ENCODE measurements at regions not wholly inside any gene's neighbourhood (a gene's known extent, or its start where the extent isn't known, plus 50 kb on each side); places are given as distances from the start of the nearest gene placed in this dataset.

DNA sequence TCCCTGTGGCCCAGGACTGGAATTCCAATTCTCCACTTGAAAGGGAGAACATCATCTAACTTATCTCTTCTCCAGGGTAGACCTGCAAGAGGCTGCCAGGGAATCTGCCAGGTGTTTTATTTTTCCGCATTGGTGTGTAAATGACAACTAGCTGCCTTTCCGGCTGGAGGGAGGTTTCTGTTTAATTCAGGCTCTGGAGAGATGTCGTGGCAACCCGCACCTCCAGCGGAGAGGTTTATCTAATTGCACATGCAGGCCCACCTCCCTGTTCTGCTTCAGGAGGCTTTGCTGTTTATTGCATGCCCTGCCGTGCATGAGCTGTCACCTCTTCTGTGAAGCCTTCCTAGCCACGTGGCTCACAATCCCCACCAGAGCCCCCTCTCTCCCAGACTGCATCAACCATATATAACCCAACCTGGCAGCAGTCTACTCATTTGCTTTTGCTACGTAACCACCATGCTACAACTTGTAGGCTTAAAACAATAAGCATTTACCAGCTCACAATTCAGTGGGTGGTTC lies 151.6 kb downstream of the C1orf94 start:
- CTCF ChIA-PET (ENCODE audit: low intra/inter-chr PET ratio), result no interaction called here
- POLR2A ChIA-PET, result interaction anchor here (0.6 kb wide), 1 partner anchor 58 kb away, joined by 3 read pairs; no protein-coding TSS in a partner anchor
- 0% methylated on average over 8 of the region's 8 CpGs for WGBS (ENCODE audit: insufficient coverage, low coverage, missing lambda C conversion rate)
- no peak for ATAC-seq
- no peaks in the 10 kb centered on the region for H3K36me3 ChIP-seq (ENCODE audit: control insufficient read depth, insufficient read depth, low read length)
- no peak overlapping the region for H3K9ac ChIP-seq (ENCODE audit: insufficient read depth in 1 of 2, low read depth in 2 of 2, low read length in 2 of 2)
- no peak overlapping the region for H3K27ac ChIP-seq (ENCODE audit: extremely low read depth, low read depth, low read length)
- H4K20me1 ChIP-seq (replicated peaks; ENCODE audit: control insufficient read depth, insufficient read depth, low read length), result no peaks in the 10 kb centered on the region
- no peak overlapping the region for H2AFZ ChIP-seq (ENCODE audit: low read depth, low read length)
- TF ChIP-seq, protein P1, sequence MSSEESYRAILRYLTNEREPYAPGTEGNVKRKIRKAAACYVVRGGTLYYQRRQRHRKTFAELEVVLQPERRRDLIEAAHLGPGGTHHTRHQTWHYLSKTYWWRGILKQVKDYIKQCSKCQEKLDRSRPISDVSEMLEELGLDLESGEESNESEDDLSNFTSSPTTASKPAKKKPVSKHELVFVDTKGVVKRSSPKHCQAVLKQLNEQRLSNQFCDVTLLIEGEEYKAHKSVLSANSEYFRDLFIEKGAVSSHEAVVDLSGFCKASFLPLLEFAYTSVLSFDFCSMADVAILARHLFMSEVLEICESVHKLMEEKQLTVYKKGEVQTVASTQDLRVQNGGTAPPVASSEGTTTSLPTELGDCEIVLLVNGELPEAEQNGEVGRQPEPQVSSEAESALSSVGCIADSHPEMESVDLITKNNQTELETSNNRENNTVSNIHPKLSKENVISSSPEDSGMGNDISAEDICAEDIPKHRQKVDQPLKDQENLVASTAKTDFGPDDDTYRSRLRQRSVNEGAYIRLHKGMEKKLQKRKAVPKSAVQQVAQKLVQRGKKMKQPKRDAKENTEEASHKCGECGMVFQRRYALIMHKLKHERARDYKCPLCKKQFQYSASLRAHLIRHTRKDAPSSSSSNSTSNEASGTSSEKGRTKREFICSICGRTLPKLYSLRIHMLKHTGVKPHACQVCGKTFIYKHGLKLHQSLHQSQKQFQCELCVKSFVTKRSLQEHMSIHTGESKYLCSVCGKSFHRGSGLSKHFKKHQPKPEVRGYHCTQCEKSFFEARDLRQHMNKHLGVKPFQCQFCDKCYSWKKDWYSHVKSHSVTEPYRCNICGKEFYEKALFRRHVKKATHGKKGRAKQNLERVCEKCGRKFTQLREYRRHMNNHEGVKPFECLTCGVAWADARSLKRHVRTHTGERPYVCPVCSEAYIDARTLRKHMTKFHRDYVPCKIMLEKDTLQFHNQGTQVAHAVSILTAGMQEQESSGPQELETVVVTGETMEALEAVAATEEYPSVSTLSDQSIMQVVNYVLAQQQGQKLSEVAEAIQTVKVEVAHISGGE (CRISPR knock-in tag; IDR thresholded peaks at IDR 0.05), result no peak
- TF ChIP-seq HNRNPL (IDR thresholded peaks at IDR 0.05; ENCODE audit: low read depth, low read length), result no peak
- TF ChIP-seq POLR2AphosphoS2 (IDR thresholded peaks at IDR 0.05; ENCODE audit: low read length), result no peak
- TF ChIP-seq, protein P2, sequence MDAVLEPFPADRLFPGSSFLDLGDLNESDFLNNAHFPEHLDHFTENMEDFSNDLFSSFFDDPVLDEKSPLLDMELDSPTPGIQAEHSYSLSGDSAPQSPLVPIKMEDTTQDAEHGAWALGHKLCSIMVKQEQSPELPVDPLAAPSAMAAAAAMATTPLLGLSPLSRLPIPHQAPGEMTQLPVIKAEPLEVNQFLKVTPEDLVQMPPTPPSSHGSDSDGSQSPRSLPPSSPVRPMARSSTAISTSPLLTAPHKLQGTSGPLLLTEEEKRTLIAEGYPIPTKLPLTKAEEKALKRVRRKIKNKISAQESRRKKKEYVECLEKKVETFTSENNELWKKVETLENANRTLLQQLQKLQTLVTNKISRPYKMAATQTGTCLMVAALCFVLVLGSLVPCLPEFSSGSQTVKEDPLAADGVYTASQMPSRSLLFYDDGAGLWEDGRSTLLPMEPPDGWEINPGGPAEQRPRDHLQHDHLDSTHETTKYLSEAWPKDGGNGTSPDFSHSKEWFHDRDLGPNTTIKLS (IDR thresholded peaks at IDR 0.05; ENCODE audit: borderline replicate concordance, low read depth), result no peak
- TF ChIP-seq, protein P3, sequence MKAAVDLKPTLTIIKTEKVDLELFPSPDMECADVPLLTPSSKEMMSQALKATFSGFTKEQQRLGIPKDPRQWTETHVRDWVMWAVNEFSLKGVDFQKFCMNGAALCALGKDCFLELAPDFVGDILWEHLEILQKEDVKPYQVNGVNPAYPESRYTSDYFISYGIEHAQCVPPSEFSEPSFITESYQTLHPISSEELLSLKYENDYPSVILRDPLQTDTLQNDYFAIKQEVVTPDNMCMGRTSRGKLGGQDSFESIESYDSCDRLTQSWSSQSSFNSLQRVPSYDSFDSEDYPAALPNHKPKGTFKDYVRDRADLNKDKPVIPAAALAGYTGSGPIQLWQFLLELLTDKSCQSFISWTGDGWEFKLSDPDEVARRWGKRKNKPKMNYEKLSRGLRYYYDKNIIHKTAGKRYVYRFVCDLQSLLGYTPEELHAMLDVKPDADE (conservative IDR thresholded peaks at IDR 0.05; ENCODE audit: control insufficient read depth, low read depth, low read length), result no peak
- TF ChIP-seq, protein P4, sequence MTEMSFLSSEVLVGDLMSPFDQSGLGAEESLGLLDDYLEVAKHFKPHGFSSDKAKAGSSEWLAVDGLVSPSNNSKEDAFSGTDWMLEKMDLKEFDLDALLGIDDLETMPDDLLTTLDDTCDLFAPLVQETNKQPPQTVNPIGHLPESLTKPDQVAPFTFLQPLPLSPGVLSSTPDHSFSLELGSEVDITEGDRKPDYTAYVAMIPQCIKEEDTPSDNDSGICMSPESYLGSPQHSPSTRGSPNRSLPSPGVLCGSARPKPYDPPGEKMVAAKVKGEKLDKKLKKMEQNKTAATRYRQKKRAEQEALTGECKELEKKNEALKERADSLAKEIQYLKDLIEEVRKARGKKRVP (CRISPR knock-in tag; IDR thresholded peaks at IDR 0.05), result no peak
- DNase-seq (ENCODE audit: extremely low read depth in 1 of 4, low spot score in 3 of 4), result no peak
- no peak for FAIRE-seq
- H3K27me3 ChIP-seq (ENCODE audit: control insufficient read depth in 2 of 2, insufficient read depth in 2 of 2, low read length in 2 of 2), result peaks cover 3 to 9% of the 10 kb centered on the region in 2 experiments; a peak in 3 of 5 replicates
- H3K9me3 ChIP-seq (replicated peaks; ENCODE audit: control insufficient read depth, insufficient read depth, low read depth, low read length), result no peaks in the 10 kb centered on the region
- no peak overlapping the region for H3K4me3 ChIP-seq
- peaks cover 3% of the 10 kb centered on the region for H3K9me1 ChIP-seq (ENCODE audit: control insufficient read depth, insufficient read depth, low read length)
- H3K79me2 ChIP-seq (ENCODE audit: control insufficient read depth, insufficient read depth, low read length), result no peaks in the 10 kb centered on the region
- intact Hi-C loops (cut with micrococcal nuclease) (no loop called here), in situ Hi-C loops (cut with MboI) (no loop called here)
- H3K4me1 ChIP-seq (replicated peaks in 1 of 2; ENCODE audit: control insufficient read depth in 2 of 2, insufficient read depth in 2 of 2, low read length in 2 of 2), result no peaks in the 10 kb centered on the region
- no peak overlapping the region for H3K4me2 ChIP-seq (ENCODE audit: insufficient read depth, low read length)
- no TSS peak for BruUV-seq (replicated peaks)

All from K562 (cell line).